ENCODE measurements at regions not wholly inside any gene's neighbourhood (a gene's known extent, or its start where the extent isn't known, plus 50 kb on each side); places are given as distances from the start of the nearest gene placed in this dataset.
A peak's percentile ranks its signal among the peaks of the same experiment; 100 is the strongest.
"Not testable (repeated sequence)": the region's sequence is repeated elsewhere in the genome, so short reads cannot be mapped to it uniquely, and the experiment has no call there.

DNA sequence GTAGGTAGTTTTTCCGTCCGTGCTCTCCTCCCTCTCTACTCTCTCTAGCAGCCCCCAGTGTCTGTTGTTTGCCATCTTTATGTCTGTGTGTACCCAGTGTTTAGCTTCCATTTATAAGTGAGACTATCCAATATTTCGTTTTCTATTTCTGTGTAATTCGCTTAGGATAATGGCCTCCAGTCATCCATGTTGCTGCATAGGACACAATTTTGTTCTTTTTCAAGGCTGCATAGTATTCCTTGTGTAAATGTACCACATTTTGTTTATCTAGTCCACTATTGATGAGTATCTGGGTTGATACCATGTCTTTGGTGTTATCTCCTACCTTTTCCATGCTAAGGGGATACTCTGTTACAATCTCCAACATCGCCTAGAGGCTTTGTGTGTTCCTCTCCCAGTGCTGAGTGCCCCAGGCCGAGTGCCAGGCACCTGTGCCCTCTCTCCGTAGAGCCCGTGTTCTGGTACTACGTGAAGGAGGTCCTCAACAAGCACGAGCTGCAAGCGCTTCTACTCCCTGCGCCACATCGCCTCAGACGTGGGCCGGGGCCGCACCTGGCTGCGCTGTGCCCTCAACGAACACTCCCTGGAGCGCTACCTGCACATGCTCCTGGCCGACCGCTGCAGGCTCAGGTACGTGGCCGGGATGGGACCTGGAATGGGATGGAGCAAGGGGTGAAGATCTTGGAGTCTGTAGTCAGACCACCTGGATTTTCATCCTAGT lies 51.0 kb downstream of the NPIPB11 start:
- H3K4me3 ChIP-seq; H3K27me3 ChIP-seq; H3K4me1 ChIP-seq; H3K36me3 ChIP-seq (ENCODE audit: low read depth, missing control alignments); H3K27ac ChIP-seq; DNase-seq; intact Hi-C loops (cut with DNase I; ENCODE audit: low total_unique reads); H3K9me3 ChIP-seq: not testable (repeated sequence)
- WGBS, 2 donors: 92 to 97% methylated on average over 18 to 23 of the region's 23 CpGs

- 78 to 80% methylated on average over 2 of the region's 5 CpGs for WGBS, 2 donors
- H3K36me3 ChIP-seq (ENCODE audit: low read depth, missing control alignments); H3K4me3 ChIP-seq; H3K27me3 ChIP-seq; DNase-seq; H3K4me1 ChIP-seq; H3K9me3 ChIP-seq; intact Hi-C loops (cut with DNase I; ENCODE audit: low total_unique reads); H3K27ac ChIP-seq: not testable (repeated sequence)
These were observed 52.1 kb downstream of the NPIPB11 start for GRCh38 chr16:29354449-29354848.

DNA sequence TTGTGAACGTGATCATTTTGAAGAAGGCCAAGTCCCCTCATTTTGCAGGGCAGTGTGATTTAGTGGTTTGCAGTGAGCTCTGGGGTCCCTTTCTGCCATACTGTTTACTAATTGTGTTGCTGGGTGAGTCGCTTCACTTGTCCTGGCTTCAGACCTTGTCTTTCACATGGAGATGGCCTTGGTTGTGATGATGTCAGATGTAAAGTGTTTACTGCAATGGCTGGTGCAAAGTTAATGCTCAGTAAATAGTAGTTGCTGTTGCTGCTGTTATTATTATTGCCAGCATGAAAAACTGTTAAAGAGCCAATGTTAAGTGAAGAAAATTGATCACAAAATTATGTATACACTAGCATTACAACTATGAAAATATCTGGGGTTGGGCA lies 53.9 kb downstream of the NPIPB11 start:
- H3K4me1 ChIP-seq; DNase-seq; H3K27me3 ChIP-seq; H3K27ac ChIP-seq; intact Hi-C loops (cut with DNase I; ENCODE audit: low total_unique reads); H3K36me3 ChIP-seq (ENCODE audit: low read depth, missing control alignments); H3K4me3 ChIP-seq; H3K9me3 ChIP-seq: not testable (repeated sequence)
- WGBS, 2 donors: 87 to 89% methylated on average over 2 of the region's 2 CpGs

DNA sequence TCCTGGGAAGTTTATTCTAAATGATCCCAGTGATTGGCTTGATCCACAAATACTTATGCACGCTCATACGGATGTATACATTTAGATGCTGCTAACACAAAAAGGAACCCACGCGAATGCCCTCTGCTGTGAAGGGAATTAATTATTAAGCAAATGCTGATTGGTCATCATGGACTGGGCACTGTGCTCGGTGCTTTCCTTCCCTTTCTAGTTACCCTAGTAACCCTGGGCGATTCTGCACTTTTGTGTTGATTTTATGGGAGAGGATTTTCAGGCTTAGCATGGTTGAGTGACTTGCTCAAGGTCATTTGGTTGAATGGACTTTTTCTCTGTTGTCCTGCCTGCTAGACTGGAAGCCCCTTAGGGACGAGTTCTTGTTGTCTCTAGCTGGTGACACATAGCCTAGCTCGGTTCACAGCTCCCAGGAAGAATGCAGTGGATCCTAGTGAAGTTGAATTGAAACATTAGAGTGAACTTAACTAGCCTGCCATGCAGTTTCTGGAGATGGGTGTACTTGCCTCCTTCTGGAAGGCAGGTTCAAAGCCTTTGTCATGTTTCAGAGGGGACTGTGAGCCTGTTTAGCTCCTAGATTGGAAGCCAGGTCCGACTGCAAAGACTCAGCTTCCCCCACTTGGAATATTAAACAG lies 54.4 kb downstream of the NPIPB11 start:
- H3K4me3 ChIP-seq; H3K9me3 ChIP-seq; H3K27me3 ChIP-seq; intact Hi-C loops (cut with DNase I; ENCODE audit: low total_unique reads); H3K4me1 ChIP-seq; H3K36me3 ChIP-seq (ENCODE audit: low read depth, missing control alignments); H3K27ac ChIP-seq; DNase-seq: not testable (repeated sequence)
- 74 to 85% methylated on average over 7 to 8 of the region's 9 CpGs for WGBS, 2 donors

DNA sequence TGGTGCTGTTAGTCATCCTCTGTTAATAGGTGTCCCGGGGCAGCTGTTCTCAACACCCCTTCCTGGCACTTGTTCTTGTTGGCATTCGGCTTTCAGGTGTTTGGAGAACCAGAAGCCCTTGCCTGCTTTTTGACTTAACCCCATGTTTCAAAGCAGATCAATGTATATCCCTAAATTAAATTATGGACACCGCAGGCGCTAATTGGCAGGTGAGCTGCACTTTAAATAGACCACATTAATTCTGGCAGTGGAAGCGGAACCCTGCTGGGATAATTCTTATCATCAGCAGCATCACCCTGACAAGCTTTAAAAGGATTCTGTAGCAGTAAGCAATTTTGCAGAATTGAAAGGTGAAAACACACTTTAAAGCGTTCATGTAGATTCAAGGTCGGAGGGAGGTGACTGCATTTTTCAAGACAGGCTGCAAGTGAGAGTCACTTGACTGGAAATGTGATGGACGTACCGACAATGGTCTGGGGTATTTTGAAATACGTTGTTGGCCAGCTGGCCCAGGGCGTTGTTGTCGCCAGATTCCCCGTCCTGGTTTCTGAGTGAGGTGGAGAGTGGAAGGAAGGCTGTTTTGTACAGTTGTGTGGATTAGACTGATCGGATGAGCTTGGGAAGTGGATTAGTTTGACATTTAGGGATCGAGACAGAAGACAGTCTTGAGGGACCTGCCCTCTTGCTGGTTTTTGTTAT lies 55.1 kb downstream of the NPIPB11 start:
- H3K27ac ChIP-seq; H3K4me1 ChIP-seq; H3K36me3 ChIP-seq (ENCODE audit: low read depth, missing control alignments); H3K27me3 ChIP-seq; DNase-seq; H3K4me3 ChIP-seq; intact Hi-C loops (cut with DNase I; ENCODE audit: low total_unique reads); H3K9me3 ChIP-seq: not testable (repeated sequence)
- 88 to 93% methylated on average over 8 to 13 of the region's 15 CpGs for WGBS, 2 donors

- H3K4me1 ChIP-seq; H3K9me3 ChIP-seq; intact Hi-C loops (cut with DNase I; ENCODE audit: low total_unique reads); H3K27ac ChIP-seq; H3K36me3 ChIP-seq (ENCODE audit: low read depth, missing control alignments); H3K4me3 ChIP-seq; H3K27me3 ChIP-seq: not testable (repeated sequence)
- WGBS, 2 donors: 30 to 54% methylated on average over 5 to 7 of the region's 7 CpGs
- DNase-seq: peak; percentile 70
These were observed 56.5 kb downstream of the NPIPB11 start for GRCh38 chr16:29349966-29350365.

- H3K27me3 ChIP-seq; H3K36me3 ChIP-seq (ENCODE audit: low read depth, missing control alignments); DNase-seq; H3K27ac ChIP-seq; H3K9me3 ChIP-seq; H3K4me3 ChIP-seq; intact Hi-C loops (cut with DNase I; ENCODE audit: low total_unique reads); H3K4me1 ChIP-seq: not testable (repeated sequence)
- WGBS, 2 donors: 73 to 92% methylated on average over 3 of the region's 3 CpGs
These were observed 57.8 kb downstream of the NPIPB11 start for GRCh38 chr16:29348748-29349147.

GRCh38 chr16:29348123-29348690 lies 58.3 kb downstream of the NPIPB11 start:
- H3K27ac ChIP-seq; DNase-seq; H3K27me3 ChIP-seq; intact Hi-C loops (cut with DNase I; ENCODE audit: low total_unique reads); H3K4me3 ChIP-seq; H3K36me3 ChIP-seq (ENCODE audit: low read depth, missing control alignments); H3K4me1 ChIP-seq; H3K9me3 ChIP-seq: not testable (repeated sequence)
- WGBS, 2 donors: 100% methylated on average over 1 of the region's 2 CpGs

- H3K4me3 ChIP-seq; H3K9me3 ChIP-seq; H3K27ac ChIP-seq; H3K27me3 ChIP-seq; H3K4me1 ChIP-seq; DNase-seq; H3K36me3 ChIP-seq (ENCODE audit: low read depth, missing control alignments); intact Hi-C loops (cut with DNase I; ENCODE audit: low total_unique reads): not testable (repeated sequence)
- WGBS, 2 donors: 90 to 93% methylated on average over 7 of the region's 7 CpGs
These were observed 59.5 kb downstream of the NPIPB11 start for GRCh38 chr16:29346796-29347580.

DNA sequence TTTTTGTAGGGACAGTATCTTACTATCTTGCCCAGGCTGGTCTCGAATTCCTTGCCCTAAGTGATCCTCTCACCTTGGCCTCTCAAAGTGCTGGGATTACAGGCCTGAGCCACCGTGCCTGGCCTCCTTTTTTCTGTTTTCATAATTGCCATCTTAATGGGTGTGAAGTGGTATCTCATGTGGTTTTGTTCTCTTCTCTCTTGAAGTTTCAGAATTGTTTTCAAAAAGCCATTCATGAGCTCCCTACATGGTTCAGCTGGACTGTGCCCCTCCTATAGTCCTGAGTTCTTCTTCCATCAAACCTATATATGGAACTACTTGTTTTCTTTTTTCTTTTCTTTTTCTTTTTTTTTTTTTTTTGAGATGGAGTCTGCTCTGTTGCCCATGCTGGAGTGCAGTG lies 60.3 kb downstream of the NPIPB11 start:
- H3K4me1 ChIP-seq; H3K36me3 ChIP-seq (ENCODE audit: low read depth, missing control alignments); H3K27ac ChIP-seq; H3K27me3 ChIP-seq; DNase-seq; H3K4me3 ChIP-seq; intact Hi-C loops (cut with DNase I; ENCODE audit: low total_unique reads); H3K9me3 ChIP-seq: not testable (repeated sequence)
- WGBS, 2 donors: 87 to 92% methylated on average over 2 of the region's 2 CpGs

GRCh38 chr16:29342937-29343336 lies 63.6 kb downstream of the NPIPB11 start:
- H3K27me3 ChIP-seq; DNase-seq; intact Hi-C loops (cut with DNase I; ENCODE audit: low total_unique reads): not testable (repeated sequence)

More at GRCh38 chr16:29342937-29343336, 63.6 kb downstream of the NPIPB11 start:
- not testable (repeated sequence) for H3K4me3 ChIP-seq; H3K36me3 ChIP-seq (ENCODE audit: low read depth, missing control alignments); H3K9me3 ChIP-seq; H3K27ac ChIP-seq; H3K4me1 ChIP-seq
- WGBS, 2 donors: 86 to 90% methylated on average over 4 of the region's 4 CpGs

All from testis (tissue), 2 donors.